Keratinocyte (primary cell): ENCODE measurements at regions not wholly inside any gene's neighbourhood (a gene's known extent, or its start where the extent isn't known, plus 50 kb on each side); places are given as distances from the start of the nearest gene placed in this dataset.

Experiments
- DNase-seq: peaks from one replicate; pipeline ENCODE4 v3.0.0-alpha.2; 2011; ENCODE audit warnings: low read depth, missing footprints, low spot score
- FAIRE-seq: peaks from 2 replicates; lab custom pipeline; 2011; peaks lifted over from hg19 to GRCh38; lab: Jason Lieb, UNC
- H2AFZ ChIP-seq: 2 replicates; pipeline ENCODE4 v1.6.0; 2012; ENCODE audit warnings: low read length, control low read depth, inconsistent platforms; ENCODE audit not compliant: control insufficient read depth
- H3K27ac ChIP-seq: 2 replicates; pipeline ENCODE4 v1.5.1; 2011; ENCODE audit warnings: low read length; ENCODE audit not compliant: control insufficient read depth, insufficient read depth
- H3K27me3 ChIP-seq: 3 replicates; pipeline ENCODE4 v1.6.0; 2011; ENCODE audit warnings: low read length; ENCODE audit not compliant: control insufficient read depth, insufficient read depth; ENCODE audit errors: extremely low read depth
- H3K36me3 ChIP-seq, 2 experiments: 2 replicates in 1 of 2; 3 replicates in 1 of 2; pipeline ENCODE4 v1.5.1; 2011; ENCODE audit warnings: low read length in 2 of 2, mild to moderate bottlenecking in 1 of 2; ENCODE audit not compliant: control insufficient read depth in 2 of 2, insufficient read depth in 2 of 2; ENCODE audit errors: extremely low read depth in 1 of 2
- H3K4me1 ChIP-seq: 3 replicates; pipeline ENCODE4 v1.5.1; 2011; ENCODE audit warnings: low read length; ENCODE audit not compliant: control insufficient read depth, insufficient read depth; ENCODE audit errors: extremely low read depth
- H3K4me2 ChIP-seq: 3 replicates; pipeline ENCODE4 v1.6.0; 2011; ENCODE audit warnings: low read depth, low read length; ENCODE audit not compliant: control insufficient read depth, insufficient read depth; ENCODE audit errors: extremely low read depth
- H3K4me3 ChIP-seq, 3 experiments: fragments of 200-600 bp in 1 of 3; sonication (generic) in 1 of 3; 2 replicates in 2 of 3; 3 replicates in 1 of 3; pipeline ENCODE4 v1.5.1; 2011 to 2016; ENCODE audit warnings: low read length in 3 of 3, mild to moderate bottlenecking in 3 of 3, control low read depth in 2 of 3, inconsistent platforms in 1 of 3, low read depth in 1 of 3, mixed read lengths in 1 of 3, mixed run types in 1 of 3, moderate library complexity in 1 of 3; ENCODE audit not compliant: control insufficient read depth in 2 of 3, insufficient read depth in 2 of 3; ENCODE audit errors: extremely low read depth in 1 of 3
- H3K79me2 ChIP-seq: 2 replicates; pipeline ENCODE4 v1.6.0; 2012; ENCODE audit warnings: low read length; ENCODE audit not compliant: control insufficient read depth, insufficient read depth
- H3K9ac ChIP-seq: 3 replicates; pipeline ENCODE4 v1.6.0; 2011; ENCODE audit warnings: low read length; ENCODE audit not compliant: control insufficient read depth, insufficient read depth; ENCODE audit errors: extremely low read depth
- H3K9me1 ChIP-seq: 3 replicates; pipeline ENCODE4 v1.6.0; 2011; ENCODE audit warnings: low read length; ENCODE audit not compliant: control insufficient read depth, insufficient read depth; ENCODE audit errors: extremely low read depth
- H3K9me3 ChIP-seq: 2 replicates; pipeline ENCODE4 v1.5.1; 2012; ENCODE audit warnings: low read depth, low read length; ENCODE audit not compliant: control insufficient read depth
- H4K20me1 ChIP-seq: 3 replicates; pipeline ENCODE4 v1.6.0; 2011; ENCODE audit warnings: low read length; ENCODE audit not compliant: control insufficient read depth, insufficient read depth; ENCODE audit errors: extremely low read depth
- EZH2 ChIP-seq: IDR thresholded peaks from one replicate; pipeline ENCODE4 v1.6.1; 2012; ENCODE audit warnings: inconsistent platforms, mild to moderate bottlenecking, low read length, moderate library complexity
- dilution Hi-C: fragments of 300-500 bp; cut with MboI; formaldehyde crosslinking; loops from one replicate; pipeline ENCODE4 v1.7.0; 2020; ENCODE audit warnings: low sequenced_read_pairs; ENCODE audit not compliant: extremely low pct_ligation_motif_present
- TF ChIP-seq, protein P1 (sequence below), 3 experiments: IDR thresholded peaks in 1 of 3; conservative IDR thresholded peaks in 1 of 3; optimal IDR thresholded peaks in 1 of 3; 2 replicates in 2 of 3; 3 replicates in 1 of 3; pipeline versions ENCODE3 to v1.5.1; 2011; ENCODE audit warnings: low read length in 3 of 3, mild to moderate bottlenecking in 3 of 3, moderate library complexity in 2 of 3, control low read depth in 1 of 3, inconsistent platforms in 1 of 3; ENCODE audit not compliant: insufficient read depth in 2 of 3; ENCODE audit errors: extremely low read depth in 1 of 3

- FAIRE-seq (no peak), DNase-seq (no peak)
- Histone ChIP-seq H2AFZ (no peak overlapping the region), H3K9ac (no peak overlapping the region), H3K4me1 (no peaks in the 10 kb centered on the region), H3K4me3 (no peak overlapping the region), H3K79me2 (no peaks in the 10 kb centered on the region), H3K27ac (no peak overlapping the region), H3K9me1 (no peaks in the 10 kb centered on the region), H3K9me3 (no peaks in the 10 kb centered on the region), H3K27me3 (no peaks in the 10 kb centered on the region), H4K20me1 (no peaks in the 10 kb centered on the region), H3K4me2 (no peak overlapping the region), H3K36me3 (no peaks in the 10 kb centered on the region)
- TF ChIP-seq, protein P1, sequence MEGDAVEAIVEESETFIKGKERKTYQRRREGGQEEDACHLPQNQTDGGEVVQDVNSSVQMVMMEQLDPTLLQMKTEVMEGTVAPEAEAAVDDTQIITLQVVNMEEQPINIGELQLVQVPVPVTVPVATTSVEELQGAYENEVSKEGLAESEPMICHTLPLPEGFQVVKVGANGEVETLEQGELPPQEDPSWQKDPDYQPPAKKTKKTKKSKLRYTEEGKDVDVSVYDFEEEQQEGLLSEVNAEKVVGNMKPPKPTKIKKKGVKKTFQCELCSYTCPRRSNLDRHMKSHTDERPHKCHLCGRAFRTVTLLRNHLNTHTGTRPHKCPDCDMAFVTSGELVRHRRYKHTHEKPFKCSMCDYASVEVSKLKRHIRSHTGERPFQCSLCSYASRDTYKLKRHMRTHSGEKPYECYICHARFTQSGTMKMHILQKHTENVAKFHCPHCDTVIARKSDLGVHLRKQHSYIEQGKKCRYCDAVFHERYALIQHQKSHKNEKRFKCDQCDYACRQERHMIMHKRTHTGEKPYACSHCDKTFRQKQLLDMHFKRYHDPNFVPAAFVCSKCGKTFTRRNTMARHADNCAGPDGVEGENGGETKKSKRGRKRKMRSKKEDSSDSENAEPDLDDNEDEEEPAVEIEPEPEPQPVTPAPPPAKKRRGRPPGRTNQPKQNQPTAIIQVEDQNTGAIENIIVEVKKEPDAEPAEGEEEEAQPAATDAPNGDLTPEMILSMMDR (optimal IDR thresholded peaks at IDR 0.05 in 1 of 3, IDR thresholded peaks at IDR 0.05 in 1 of 3, conservative IDR thresholded peaks at IDR 0.05 in 1 of 3; ENCODE audit: extremely low read depth in 1 of 3, insufficient read depth in 2 of 3, low read length in 3 of 3) = no peak
- no peak for TF ChIP-seq EZH2
- dilution Hi-C loops = no loop called here
Observed at GRCh38 chr7:137082391-137082790, 213.9 kb downstream of the CHRM2 start.

GRCh38 chr7:137081321-137082093 is 213.1 kb downstream of the CHRM2 start:
- H3K9ac ChIP-seq = no peak overlapping the region
- no peaks in the 10 kb centered on the region for H3K4me1 ChIP-seq
- dilution Hi-C loops = no loop called here
- H3K9me1 ChIP-seq = no peaks in the 10 kb centered on the region
- H3K79me2 ChIP-seq = no peaks in the 10 kb centered on the region
- no peak overlapping the region for H3K4me2 ChIP-seq
- FAIRE-seq (no peak), DNase-seq (no peak)
- H4K20me1 ChIP-seq = no peaks in the 10 kb centered on the region
- no peaks in the 10 kb centered on the region for H3K36me3 ChIP-seq
- no peak overlapping the region for H3K27ac ChIP-seq
- H2AFZ ChIP-seq = no peak overlapping the region
- H3K9me3 ChIP-seq = no peaks in the 10 kb centered on the region
- no peaks in the 10 kb centered on the region for H3K27me3 ChIP-seq
- H3K4me3 ChIP-seq = no peak overlapping the region
- TF ChIP-seq, protein P1 (optimal IDR thresholded peaks at IDR 0.05 in 1 of 3, IDR thresholded peaks at IDR 0.05 in 1 of 3, conservative IDR thresholded peaks at IDR 0.05 in 1 of 3; ENCODE audit: extremely low read depth in 1 of 3, insufficient read depth in 2 of 3, low read length in 3 of 3) = no peak
- TF ChIP-seq EZH2 = no peak
